ENCODE measurements at regions not wholly inside any gene's neighbourhood (a gene's known extent, or its start where the extent isn't known, plus 50 kb on each side); places are given as distances from the start of the nearest gene placed in this dataset.

DNA sequence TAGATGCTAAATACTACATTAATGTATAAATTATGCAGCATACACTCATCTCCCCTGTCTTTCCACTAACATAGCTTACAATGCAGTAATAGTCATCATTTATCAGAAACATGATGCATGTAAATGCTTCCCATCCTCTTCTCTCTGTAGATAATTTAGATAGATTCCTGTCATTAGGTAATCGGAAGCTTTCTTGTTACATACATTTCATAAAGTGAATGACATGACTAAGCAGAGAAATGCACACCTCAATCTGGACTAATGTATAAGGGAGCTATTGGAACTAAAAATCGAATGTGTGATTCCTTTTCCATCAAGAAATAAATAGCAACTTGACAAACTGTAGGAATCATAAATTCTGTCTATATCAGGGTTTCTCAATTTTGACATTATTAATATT is 273.4 kb downstream of the RASSF9 start:
- TF ChIP-seq, protein P1, sequence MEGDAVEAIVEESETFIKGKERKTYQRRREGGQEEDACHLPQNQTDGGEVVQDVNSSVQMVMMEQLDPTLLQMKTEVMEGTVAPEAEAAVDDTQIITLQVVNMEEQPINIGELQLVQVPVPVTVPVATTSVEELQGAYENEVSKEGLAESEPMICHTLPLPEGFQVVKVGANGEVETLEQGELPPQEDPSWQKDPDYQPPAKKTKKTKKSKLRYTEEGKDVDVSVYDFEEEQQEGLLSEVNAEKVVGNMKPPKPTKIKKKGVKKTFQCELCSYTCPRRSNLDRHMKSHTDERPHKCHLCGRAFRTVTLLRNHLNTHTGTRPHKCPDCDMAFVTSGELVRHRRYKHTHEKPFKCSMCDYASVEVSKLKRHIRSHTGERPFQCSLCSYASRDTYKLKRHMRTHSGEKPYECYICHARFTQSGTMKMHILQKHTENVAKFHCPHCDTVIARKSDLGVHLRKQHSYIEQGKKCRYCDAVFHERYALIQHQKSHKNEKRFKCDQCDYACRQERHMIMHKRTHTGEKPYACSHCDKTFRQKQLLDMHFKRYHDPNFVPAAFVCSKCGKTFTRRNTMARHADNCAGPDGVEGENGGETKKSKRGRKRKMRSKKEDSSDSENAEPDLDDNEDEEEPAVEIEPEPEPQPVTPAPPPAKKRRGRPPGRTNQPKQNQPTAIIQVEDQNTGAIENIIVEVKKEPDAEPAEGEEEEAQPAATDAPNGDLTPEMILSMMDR (conservative IDR thresholded peaks at IDR 0.05; ENCODE audit: low read length): no peak
- TF ChIP-seq EZH2phosphoT487 (IDR thresholded peaks at IDR 0.05; ENCODE audit: borderline replicate concordance, low read depth, low read length): no peak

Data from OCI-LY7 (cell line).